Activated naive CD8-positive, alpha-beta T cell treated with anti-CD3 and anti-CD28 coated beads for 36 hours (primary cell): ENCODE measurements at regions not wholly inside any gene's neighbourhood (a gene's known extent, or its start where the extent isn't known, plus 50 kb on each side); places are given as distances from the start of the nearest gene placed in this dataset.

ENCODE experiments used
- DNase-seq: peaks from one replicate; pipeline ENCODE4 v3.0.0; 2021
- H3K27ac Mint-ChIP-seq: one replicate; pipeline ENCODE4 v1.8.0; 2022; ENCODE audit warnings: mild to moderate bottlenecking, moderate library complexity, mixed read lengths
- H3K27me3 Mint-ChIP-seq: one replicate; pipeline ENCODE4 v1.8.0; 2022; ENCODE audit warnings: mild to moderate bottlenecking, mixed read lengths
- H3K36me3 Mint-ChIP-seq: one replicate; pipeline ENCODE4 v1.8.0; 2021; ENCODE audit warnings: mild to moderate bottlenecking, mixed read lengths
- H3K4me1 Mint-ChIP-seq: one replicate; pipeline ENCODE4 v1.8.0; 2021; ENCODE audit warnings: mixed read lengths
- H3K4me3 Mint-ChIP-seq: one replicate; pipeline ENCODE4 v1.8.0; 2022; ENCODE audit warnings: mild to moderate bottlenecking, moderate library complexity, mixed read lengths
- H3K9me3 Mint-ChIP-seq: one replicate; pipeline ENCODE4 v1.8.0; 2022; ENCODE audit warnings: mixed read lengths

DNA sequence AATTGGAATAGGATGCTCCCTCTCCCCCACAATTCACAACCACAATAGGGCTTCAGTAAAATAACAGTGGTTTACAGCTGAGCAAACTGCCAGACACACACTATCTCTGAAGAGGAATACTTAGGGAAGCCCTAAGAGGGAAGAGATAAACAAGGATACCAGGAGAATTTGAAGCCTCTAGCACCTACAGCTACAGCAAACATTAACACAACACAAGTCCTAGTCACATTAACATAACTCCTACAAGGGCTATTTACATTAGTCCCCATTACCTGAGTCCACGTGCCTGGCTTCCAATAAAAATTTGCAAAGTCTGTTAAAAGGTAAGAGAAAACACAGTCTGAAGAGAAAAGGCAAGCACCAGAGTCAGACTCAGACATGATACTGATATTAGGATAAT, 346.9 kb upstream of the CDIN1 start:
- Mint-ChIP-seq H3K9me3 (peaks cover 4% of the 10 kb centered on the region), H3K27me3 (no peaks in the 10 kb centered on the region), H3K27ac (no peak overlapping the region), H3K36me3 (no peaks in the 10 kb centered on the region), H3K4me3 (no peak overlapping the region), H3K4me1 (no peaks in the 10 kb centered on the region)
- no peak for DNase-seq

DNA sequence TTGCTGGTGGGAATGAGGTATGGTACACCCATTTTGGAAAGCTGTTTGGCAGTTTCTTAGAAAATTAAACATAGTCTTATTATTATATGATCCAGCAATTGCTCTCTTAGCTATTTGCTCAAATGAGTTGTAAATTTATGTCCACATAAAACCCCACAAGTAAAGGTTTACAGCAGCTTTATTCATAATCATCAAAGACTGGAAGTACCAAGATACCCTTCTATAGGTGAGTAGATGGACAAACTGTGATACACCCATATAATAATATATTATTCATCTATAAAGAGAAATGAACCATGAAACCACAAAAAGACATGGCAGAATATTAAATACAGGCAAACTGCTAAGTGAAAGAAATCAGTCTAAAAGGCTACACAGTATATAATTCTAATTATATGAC, 344.7 kb upstream of the CDIN1 start:
- H3K4me1 Mint-ChIP-seq: no peaks in the 10 kb centered on the region
- DNase-seq: no peak
- H3K27ac Mint-ChIP-seq: no peak overlapping the region
- H3K36me3 Mint-ChIP-seq: no peaks in the 10 kb centered on the region
- no peaks in the 10 kb centered on the region for H3K27me3 Mint-ChIP-seq
- no peak overlapping the region for H3K4me3 Mint-ChIP-seq
- peaks cover 4% of the 10 kb centered on the region for H3K9me3 Mint-ChIP-seq

DNA sequence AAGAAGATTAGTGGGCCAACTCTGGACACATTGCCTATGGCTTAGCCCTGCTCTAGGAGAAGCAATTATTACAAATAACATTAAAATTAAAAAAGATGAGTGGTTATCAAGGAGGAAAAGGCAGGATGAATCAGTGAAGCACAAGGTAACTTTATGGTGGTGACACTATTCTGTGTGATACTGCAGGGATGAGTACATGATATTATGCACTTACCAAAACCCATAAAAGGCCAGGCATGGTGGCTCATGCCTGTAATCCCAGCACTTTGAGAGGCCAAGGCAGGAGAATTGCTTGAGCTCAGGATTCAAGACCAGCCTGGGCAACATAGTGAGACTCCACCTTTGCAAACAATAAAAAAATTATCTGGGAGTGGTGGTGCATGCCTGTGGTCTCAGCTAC, 344.3 kb upstream of the CDIN1 start:
- DNase-seq: no peak
- Mint-ChIP-seq H3K27me3 (no peaks in the 10 kb centered on the region), H3K36me3 (no peaks in the 10 kb centered on the region), H3K4me3 (no peak overlapping the region), H3K4me1 (no peaks in the 10 kb centered on the region), H3K9me3 (peaks cover 4% of the 10 kb centered on the region), H3K27ac (no peak overlapping the region)

DNA sequence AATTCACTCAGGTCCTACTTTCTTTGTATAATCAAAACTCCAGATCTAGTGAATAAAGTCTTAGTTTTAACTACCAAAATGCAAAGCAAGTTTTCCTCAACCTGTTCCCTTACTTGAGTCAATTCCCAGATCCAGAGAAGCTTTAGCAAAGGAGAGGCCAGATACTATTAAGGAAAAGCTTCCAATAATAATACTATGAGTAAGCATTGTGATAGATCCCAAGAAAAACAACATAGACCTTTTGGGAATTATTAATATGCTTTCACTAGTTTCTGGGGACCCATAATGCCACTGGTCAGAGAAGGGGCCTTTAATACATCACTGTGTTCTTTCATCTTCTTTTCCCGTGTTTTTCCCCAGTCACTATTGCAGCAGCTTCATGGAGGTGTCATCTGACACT, 339.9 kb upstream of the CDIN1 start:
- Mint-ChIP-seq H3K27me3 (no peaks in the 10 kb centered on the region), H3K9me3 (peaks cover 5% of the 10 kb centered on the region), H3K4me3 (no peak overlapping the region), H3K27ac (no peak overlapping the region), H3K36me3 (no peaks in the 10 kb centered on the region), H3K4me1 (no peaks in the 10 kb centered on the region)
- no peak for DNase-seq

DNA sequence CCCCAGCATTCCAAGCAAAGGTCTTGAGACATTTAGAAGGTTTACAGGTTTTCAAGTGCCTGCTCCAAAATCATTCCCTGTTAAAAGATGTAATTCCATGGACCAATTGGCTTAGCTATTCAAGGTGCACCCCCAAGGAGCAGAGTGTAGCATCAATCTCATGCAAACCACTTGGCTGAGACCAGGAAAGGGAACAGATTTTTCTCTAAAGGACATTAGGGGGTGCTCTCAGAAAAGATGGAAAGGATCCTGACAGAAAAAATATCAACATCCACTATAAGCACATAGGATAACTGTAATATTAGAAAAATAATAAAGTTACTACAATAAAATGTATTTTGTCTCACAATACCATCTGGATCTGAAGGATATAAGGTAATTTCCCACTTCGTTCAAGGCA, 328.0 kb upstream of the CDIN1 start:
- Mint-ChIP-seq H3K36me3 (no peaks in the 10 kb centered on the region), H3K27ac (no peak overlapping the region), H3K9me3 (no peaks in the 10 kb centered on the region), H3K27me3 (no peaks in the 10 kb centered on the region), H3K4me1 (no peaks in the 10 kb centered on the region), H3K4me3 (no peak overlapping the region)
- no peak for DNase-seq

DNA sequence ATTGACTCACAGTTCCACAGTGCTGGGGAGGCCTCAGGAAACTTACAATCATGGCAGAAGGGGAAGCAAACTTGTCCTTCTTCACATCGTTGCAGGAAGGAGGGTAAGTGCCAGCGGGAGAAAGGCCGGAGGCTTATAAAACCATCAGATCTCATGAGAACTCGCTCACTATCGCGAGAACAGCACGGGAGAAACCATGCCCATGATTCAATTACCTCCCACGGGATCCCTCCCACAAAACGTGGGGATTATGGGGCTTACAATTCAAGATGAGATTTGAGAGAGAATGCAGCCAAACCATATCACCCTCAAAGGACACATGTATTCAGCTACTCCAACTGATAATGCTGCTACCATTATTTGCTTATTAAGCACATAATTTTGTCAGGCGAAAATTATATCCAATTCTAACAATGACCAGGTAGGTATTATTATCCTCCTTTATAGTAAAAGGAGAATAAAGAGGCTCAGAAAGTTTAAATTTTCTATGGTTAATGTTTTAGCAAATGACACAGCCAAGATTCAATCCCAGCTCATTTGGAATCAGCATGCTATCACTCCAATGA, 327.2 kb upstream of the CDIN1 start:
- no peak for DNase-seq
- Mint-ChIP-seq H3K4me1 (no peaks in the 10 kb centered on the region), H3K4me3 (no peak overlapping the region), H3K9me3 (no peaks in the 10 kb centered on the region), H3K27ac (no peak overlapping the region), H3K27me3 (no peaks in the 10 kb centered on the region), H3K36me3 (no peaks in the 10 kb centered on the region)

DNA sequence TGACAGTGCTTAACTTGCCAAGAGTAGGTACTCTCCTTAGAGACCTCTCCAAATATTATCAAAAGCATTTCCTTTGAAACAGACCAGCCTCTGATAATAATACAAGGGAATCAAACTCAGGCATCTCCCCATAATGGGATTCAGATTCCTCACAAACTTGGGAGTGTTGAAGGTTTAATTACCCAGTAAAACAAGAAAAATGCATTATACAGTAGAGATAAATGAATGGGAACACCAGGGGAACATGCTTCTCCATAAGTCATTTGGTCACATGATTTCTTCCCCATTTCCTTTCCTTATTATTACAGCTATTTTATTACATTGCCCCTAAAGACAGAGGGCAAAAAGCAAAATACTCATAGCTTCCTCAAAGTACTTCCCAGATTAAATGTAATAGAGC, 325.0 kb upstream of the CDIN1 start:
- H3K36me3 Mint-ChIP-seq: no peaks in the 10 kb centered on the region

DNA sequence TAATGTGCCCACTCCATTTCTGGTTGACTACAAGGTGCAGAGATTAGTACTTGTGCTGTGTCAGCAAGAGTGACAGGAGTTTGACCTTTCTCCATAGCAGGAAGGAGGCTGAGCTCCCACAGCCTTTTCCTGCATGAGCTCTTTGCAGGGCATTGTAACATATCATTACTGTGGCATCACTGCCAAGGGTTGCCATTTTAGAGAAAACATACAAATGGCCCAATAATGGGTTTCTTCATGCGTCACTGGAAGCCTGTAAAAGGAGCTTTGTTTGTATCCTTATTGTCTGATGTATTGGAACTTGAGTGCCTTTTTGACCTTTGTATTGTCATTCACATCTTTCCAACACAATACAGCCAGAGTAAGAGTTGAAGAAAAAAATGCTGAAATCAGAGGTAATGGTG, 323.0 kb upstream of the CDIN1 start:
- Mint-ChIP-seq H3K9me3 (peaks cover 1% of the 10 kb centered on the region), H3K27me3 (no peaks in the 10 kb centered on the region), H3K4me3 (no peak overlapping the region), H3K4me1 (no peaks in the 10 kb centered on the region), H3K27ac (no peak overlapping the region), H3K36me3 (no peaks in the 10 kb centered on the region)
- no peak for DNase-seq

More for the DNA sequence above, 325.0 kb upstream of the CDIN1 start:
- H3K27me3 Mint-ChIP-seq: no peaks in the 10 kb centered on the region
- no peak overlapping the region for H3K4me3 Mint-ChIP-seq
- no peak overlapping the region for H3K27ac Mint-ChIP-seq
- no peak for DNase-seq
- H3K9me3 Mint-ChIP-seq: no peaks in the 10 kb centered on the region
- no peaks in the 10 kb centered on the region for H3K4me1 Mint-ChIP-seq

DNA sequence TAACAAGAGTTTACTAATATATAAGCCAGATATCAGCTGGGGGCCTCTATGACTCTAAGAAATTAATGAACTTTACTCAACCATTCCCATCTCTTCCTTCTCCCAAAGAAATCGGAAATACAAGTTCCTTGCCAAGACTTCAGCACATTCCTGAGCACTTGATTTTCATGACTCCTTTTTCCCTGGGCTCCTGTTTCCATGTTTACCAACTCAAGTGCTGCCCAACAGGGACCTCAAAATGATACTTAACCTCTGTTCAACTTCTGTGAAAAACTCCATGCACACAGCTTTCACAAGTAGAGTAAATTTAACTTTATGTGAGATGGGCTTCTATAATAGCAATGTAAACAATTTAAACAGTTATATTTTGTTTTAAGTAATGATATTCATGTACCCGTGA, 315.8 kb upstream of the CDIN1 start:
- no peak overlapping the region for H3K27ac Mint-ChIP-seq
- no peak for DNase-seq
- no peaks in the 10 kb centered on the region for H3K27me3 Mint-ChIP-seq
- no peak overlapping the region for H3K4me3 Mint-ChIP-seq
- peaks cover 3% of the 10 kb centered on the region for H3K9me3 Mint-ChIP-seq
- H3K4me1 Mint-ChIP-seq: no peaks in the 10 kb centered on the region
- H3K36me3 Mint-ChIP-seq: no peaks in the 10 kb centered on the region

DNA sequence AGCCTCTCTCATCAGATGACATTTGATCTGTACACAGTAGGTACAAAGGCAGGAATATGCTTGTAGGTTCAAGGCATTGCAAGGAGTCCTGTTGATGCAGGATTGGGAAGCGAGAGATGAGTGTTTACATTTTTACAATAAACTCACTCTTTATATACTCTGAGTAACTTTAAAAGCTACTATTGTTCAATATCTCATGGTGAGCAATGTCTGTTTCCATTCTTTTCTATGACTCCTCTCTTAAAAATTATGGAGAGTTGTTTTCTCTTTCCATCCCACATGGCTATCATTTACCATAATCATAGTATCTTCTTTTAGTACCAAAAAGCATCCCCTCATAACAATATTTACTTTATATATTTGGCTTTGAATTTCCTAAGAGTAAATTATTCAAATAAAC, 314.0 kb upstream of the CDIN1 start:
- no peak for DNase-seq
- H3K27ac Mint-ChIP-seq: no peak overlapping the region
- no peaks in the 10 kb centered on the region for H3K27me3 Mint-ChIP-seq
- H3K4me3 Mint-ChIP-seq: no peak overlapping the region
- peaks cover 1% of the 10 kb centered on the region for H3K9me3 Mint-ChIP-seq
- H3K36me3 Mint-ChIP-seq: no peaks in the 10 kb centered on the region
- H3K4me1 Mint-ChIP-seq: no peaks in the 10 kb centered on the region

DNA sequence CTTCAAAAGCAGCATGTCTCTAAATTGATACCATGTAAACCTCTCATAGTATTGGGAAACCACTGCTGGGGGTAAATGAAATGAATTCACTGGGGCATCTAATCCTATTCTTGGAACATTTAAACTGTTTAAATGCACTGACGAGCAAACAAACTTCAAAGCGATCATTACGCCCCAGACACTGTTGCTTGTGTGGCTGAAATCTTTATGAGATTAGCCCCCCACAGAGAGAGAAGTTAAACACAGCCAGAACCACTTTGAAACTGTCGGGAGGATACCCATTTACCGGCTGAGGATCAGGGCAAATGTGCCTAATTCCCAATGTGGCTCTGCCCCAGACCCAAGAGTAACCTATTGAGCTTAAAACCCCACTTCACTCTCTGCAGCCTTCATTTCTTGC, 308.4 kb upstream of the CDIN1 start:
- no peak overlapping the region for H3K4me3 Mint-ChIP-seq
- no peaks in the 10 kb centered on the region for H3K36me3 Mint-ChIP-seq
- no peak for DNase-seq
- H3K27ac Mint-ChIP-seq: no peak overlapping the region
- H3K9me3 Mint-ChIP-seq: peaks cover 2% of the 10 kb centered on the region
- H3K4me1 Mint-ChIP-seq: no peaks in the 10 kb centered on the region
- no peaks in the 10 kb centered on the region for H3K27me3 Mint-ChIP-seq

DNA sequence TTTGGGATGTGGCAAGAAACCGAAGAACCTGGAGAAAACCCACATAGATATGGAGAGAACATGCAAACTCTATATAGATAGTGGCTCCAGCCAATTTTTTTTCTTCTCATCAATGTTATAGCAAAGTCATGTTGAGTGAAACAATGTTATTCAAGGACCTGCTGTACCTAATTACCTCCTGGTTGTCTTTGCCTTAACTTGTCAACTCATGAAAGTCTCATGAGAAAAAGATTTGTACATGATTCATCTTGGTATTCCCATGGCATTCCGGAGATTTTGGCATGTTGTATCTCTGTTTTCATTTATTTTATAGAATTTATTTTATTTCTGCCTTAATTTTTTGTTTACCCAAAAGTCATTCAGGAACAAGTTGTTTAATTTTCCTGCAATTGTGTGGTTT, 303.8 kb upstream of the CDIN1 start:
- no peaks in the 10 kb centered on the region for H3K36me3 Mint-ChIP-seq
- no peak for DNase-seq
- no peak overlapping the region for H3K27ac Mint-ChIP-seq
- peaks cover 3% of the 10 kb centered on the region for H3K27me3 Mint-ChIP-seq
- H3K9me3 Mint-ChIP-seq: peaks cover 11% of the 10 kb centered on the region
- H3K4me1 Mint-ChIP-seq: no peaks in the 10 kb centered on the region
- no peak overlapping the region for H3K4me3 Mint-ChIP-seq

DNA sequence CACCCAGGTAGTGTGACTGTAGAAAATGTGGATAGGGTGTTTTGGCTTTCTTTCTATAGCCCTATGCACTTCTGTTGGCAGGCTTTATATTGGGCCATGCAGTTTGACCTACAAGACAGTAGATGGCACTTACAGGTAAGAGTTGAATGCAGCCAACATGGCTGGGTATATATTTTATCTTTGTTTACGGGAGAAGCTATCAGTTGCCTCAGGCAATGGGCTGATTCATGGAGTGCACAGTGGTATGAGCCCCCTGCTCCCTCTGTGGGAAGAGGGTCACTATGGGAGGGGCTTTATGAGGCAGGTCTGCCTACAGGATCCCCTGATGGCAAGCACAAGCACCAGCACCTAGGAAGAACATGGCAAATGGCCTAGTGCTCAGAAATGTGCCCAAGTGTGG, 301.2 kb upstream of the CDIN1 start:
- Mint-ChIP-seq H3K4me3 (no peak overlapping the region), H3K27ac (no peak overlapping the region), H3K27me3 (peaks cover 7% of the 10 kb centered on the region), H3K9me3 (peaks cover 11% of the 10 kb centered on the region), H3K36me3 (no peaks in the 10 kb centered on the region), H3K4me1 (no peaks in the 10 kb centered on the region)
- no peak for DNase-seq

DNA sequence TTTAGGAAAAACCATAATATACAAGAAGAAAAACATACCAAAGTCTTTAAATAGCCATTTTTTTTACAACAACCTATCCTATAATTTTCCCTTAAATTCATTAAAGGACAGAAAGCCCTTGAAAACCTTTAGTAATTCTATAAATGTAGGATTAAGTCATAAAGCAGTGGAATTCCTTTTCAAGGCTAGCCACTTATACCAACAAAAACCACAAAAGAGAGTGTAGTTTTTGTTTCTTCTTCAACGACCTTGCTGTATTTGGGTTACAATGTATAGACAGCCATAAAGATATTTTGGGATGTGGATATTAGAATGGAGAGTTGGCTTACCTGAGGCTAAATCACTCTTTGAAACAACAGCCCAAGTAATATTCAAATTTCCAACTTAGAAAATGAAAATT, 296.6 kb upstream of the CDIN1 start:
- Mint-ChIP-seq H3K4me1 (no peaks in the 10 kb centered on the region), H3K27ac (no peak overlapping the region), H3K4me3 (no peak overlapping the region), H3K27me3 (peaks cover 7% of the 10 kb centered on the region), H3K9me3 (peaks cover 2% of the 10 kb centered on the region), H3K36me3 (no peaks in the 10 kb centered on the region)
- DNase-seq: no peak

DNA sequence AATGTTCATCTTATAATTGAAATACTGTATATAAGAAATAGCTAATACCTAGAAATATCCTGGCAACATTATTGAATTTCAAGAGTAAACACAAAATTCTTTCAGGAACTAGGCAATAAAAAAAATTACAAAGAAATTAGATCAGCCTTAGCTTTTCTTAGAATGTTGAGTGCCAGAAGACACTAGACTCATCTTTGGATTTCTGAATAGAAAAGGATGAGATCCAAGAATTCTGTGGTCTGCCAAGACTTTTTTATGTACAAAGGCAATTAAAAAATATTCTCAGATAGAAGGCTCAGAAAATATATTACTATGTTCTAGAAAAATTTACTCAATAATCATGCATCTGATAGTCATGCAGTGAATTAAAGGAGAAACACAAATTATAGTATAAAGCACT, 294.5 kb upstream of the CDIN1 start:
- no peaks in the 10 kb centered on the region for H3K9me3 Mint-ChIP-seq
- no peak for DNase-seq
- H3K4me3 Mint-ChIP-seq: no peak overlapping the region
- no peaks in the 10 kb centered on the region for H3K4me1 Mint-ChIP-seq
- H3K36me3 Mint-ChIP-seq: no peaks in the 10 kb centered on the region
- peaks cover 13% of the 10 kb centered on the region for H3K27me3 Mint-ChIP-seq
- no peak overlapping the region for H3K27ac Mint-ChIP-seq

DNA sequence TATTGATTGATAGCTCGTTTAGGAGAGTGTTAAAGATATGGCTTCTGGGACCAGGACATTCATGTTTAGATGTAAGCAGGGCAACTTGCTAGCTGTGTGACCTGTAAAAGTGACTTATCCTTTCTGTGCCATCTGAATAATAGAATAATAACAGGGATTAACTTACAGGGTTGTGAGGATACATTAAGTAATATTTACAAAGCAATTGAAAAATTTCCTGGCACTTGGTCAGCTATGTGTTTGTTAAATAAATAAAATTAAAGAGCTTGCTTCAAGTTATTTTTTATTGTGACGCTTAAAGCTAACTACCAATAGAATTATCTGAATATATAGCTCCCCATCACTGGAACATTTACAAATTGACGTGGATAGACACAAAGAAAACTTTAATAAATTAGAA, 287.9 kb upstream of the CDIN1 start:
- Mint-ChIP-seq H3K27me3 (peaks cover 12% of the 10 kb centered on the region), H3K27ac (no peak overlapping the region), H3K36me3 (no peaks in the 10 kb centered on the region), H3K4me1 (no peaks in the 10 kb centered on the region), H3K4me3 (no peak overlapping the region), H3K9me3 (no peaks in the 10 kb centered on the region)
- no peak for DNase-seq

DNA sequence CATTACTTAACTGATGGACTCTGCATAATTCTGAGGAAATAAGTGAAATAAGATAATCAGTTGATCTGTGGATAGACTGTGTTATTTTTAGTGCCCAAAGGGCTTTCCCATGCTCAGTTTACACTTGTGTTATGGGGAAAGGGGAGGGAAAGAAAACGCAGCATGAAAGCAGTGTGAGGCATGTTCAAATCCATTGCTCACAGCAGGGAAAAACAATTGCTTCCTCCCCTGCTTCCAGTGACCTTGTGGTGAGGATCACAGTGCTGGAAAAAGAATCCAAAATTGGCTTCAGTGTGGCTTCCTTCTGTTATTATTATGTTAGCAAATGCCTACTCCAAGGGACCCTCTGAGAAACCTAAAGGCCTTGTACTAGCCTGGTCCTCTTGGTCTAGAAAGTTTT, 285.1 kb upstream of the CDIN1 start:
- Mint-ChIP-seq H3K4me1 (no peaks in the 10 kb centered on the region), H3K4me3 (no peak overlapping the region), H3K27me3 (peaks cover 11% of the 10 kb centered on the region), H3K9me3 (no peaks in the 10 kb centered on the region), H3K27ac (no peak overlapping the region), H3K36me3 (no peaks in the 10 kb centered on the region)
- DNase-seq: no peak
